CD14-positive monocyte (primary cell): ENCODE measurements at regions not wholly inside any gene's neighbourhood (a gene's known extent, or its start where the extent isn't known, plus 50 kb on each side); places are given as distances from the start of the nearest gene placed in this dataset. TPM values are rescaled to one million over a fixed set of nuclear protein-coding genes. Genes with fewer than 3 reads are reported as not detected.

Experiments used
- DNase-seq, 3 donors: peaks; one replicate each; pipeline ENCODE4 v3.0.0-alpha.2; 2011 to 2022
- H2AFZ ChIP-seq: 2 replicates; pipeline ENCODE4 v1.6.0; 2012; ENCODE audit warnings: mild to moderate bottlenecking, low read depth, low read length, inconsistent platforms; ENCODE audit not compliant: insufficient read depth, poor library complexity, severe bottlenecking
- H3K27ac ChIP-seq, 2 donors: 1 replicate in 1 of 2; 2 replicates in 1 of 2; pipeline ENCODE4 v1.5.1; 2012 to 2013; ENCODE audit warnings: low read length in 2 of 2, control low read depth in 1 of 2, inconsistent platforms in 1 of 2, low read depth in 1 of 2, mild to moderate bottlenecking in 1 of 2
- H3K27me3 ChIP-seq, 2 donors: one replicate each; pipeline versions ENCODE4 v1.6.0 to v1.6.1; 2011 to 2013; ENCODE audit warnings: low read length in 2 of 2; ENCODE audit not compliant: control insufficient read depth in 2 of 2, insufficient read depth in 2 of 2
- H3K36me3 ChIP-seq, 2 donors: replicated peaks in 1 of 2; 1 replicate in 1 of 2; 2 replicates in 1 of 2; pipeline versions ENCODE4 v1.5.1 to v1.6.1; 2012 to 2013; ENCODE audit warnings: low read length in 2 of 2, control low read depth in 1 of 2, inconsistent platforms in 1 of 2, mild to moderate bottlenecking in 1 of 2; ENCODE audit not compliant: insufficient read depth in 2 of 2, control insufficient read depth in 1 of 2
- H3K4me1 ChIP-seq, 2 donors: 1 replicate in 1 of 2; 2 replicates in 1 of 2; pipeline versions ENCODE4 v1.5.1 to v1.6.1; 2012 to 2013; ENCODE audit warnings: low read length in 2 of 2, control low read depth in 1 of 2, inconsistent platforms in 1 of 2, mild to moderate bottlenecking in 1 of 2, moderate library complexity in 1 of 2; ENCODE audit not compliant: insufficient read depth in 2 of 2, control insufficient read depth in 1 of 2
- H3K4me2 ChIP-seq: replicated peaks from 2 replicates; pipeline ENCODE3; 2012; ENCODE audit warnings: low read length, moderate library complexity, mild to moderate bottlenecking; ENCODE audit not compliant: poor library complexity, severe bottlenecking; ENCODE audit errors: extremely low read depth
- H3K4me3 ChIP-seq, 3 experiments: fragments of 200-600 bp in 1 of 3; sonication (generic) in 1 of 3; replicated peaks in 1 of 3; 1 replicate in 2 of 3; 2 replicates in 1 of 3; pipeline ENCODE4 v1.5.1; 2011 to 2013; ENCODE audit warnings: low read length in 3 of 3, mild to moderate bottlenecking in 3 of 3, control low read depth in 2 of 3, low read depth in 2 of 3, inconsistent platforms in 1 of 3, moderate library complexity in 1 of 3
- H3K79me2 ChIP-seq: 2 replicates; pipeline ENCODE4 v1.6.0; 2012; ENCODE audit warnings: mild to moderate bottlenecking, control low read depth, inconsistent platforms, low read length, moderate library complexity; ENCODE audit not compliant: insufficient read depth
- H3K9ac ChIP-seq: 2 replicates; pipeline ENCODE4 v1.6.0; 2017; ENCODE audit warnings: low read length, mild to moderate bottlenecking; ENCODE audit not compliant: insufficient read depth, poor library complexity, severe bottlenecking
- H3K9me3 ChIP-seq, 2 donors: replicated peaks in 1 of 2; 1 replicate in 1 of 2; 2 replicates in 1 of 2; pipeline versions ENCODE4 v1.5.1 to v1.6.1; 2012 to 2013; ENCODE audit warnings: low read length in 2 of 2, control low read depth in 1 of 2; ENCODE audit not compliant: control insufficient read depth in 1 of 2, insufficient read depth in 1 of 2
- H4K20me1 ChIP-seq: 2 replicates; pipeline ENCODE4 v1.6.0; 2012; ENCODE audit warnings: mild to moderate bottlenecking, low read length, control low read depth, moderate library complexity; ENCODE audit not compliant: insufficient read depth
- H3K27ac Mint-ChIP-seq, 7 donors: one replicate each; pipeline ENCODE4 v1.8.0; 2020; ENCODE audit warnings: mild to moderate bottlenecking in 7 of 7, mixed read lengths in 7 of 7, moderate library complexity in 6 of 7, inconsistent platforms in 2 of 7
- H3K27me3 Mint-ChIP-seq, 3 donors: one replicate each; pipeline ENCODE4 v1.8.0; 2021 to 2022; ENCODE audit warnings: low read depth in 3 of 3, mild to moderate bottlenecking in 3 of 3, mixed read lengths in 3 of 3, moderate library complexity in 3 of 3, inconsistent platforms in 1 of 3
- H3K36me3 Mint-ChIP-seq, 2 donors: one replicate each; pipeline ENCODE4 v1.8.0; 2020; ENCODE audit warnings: mixed read lengths in 2 of 2, inconsistent platforms in 1 of 2, mild to moderate bottlenecking in 1 of 2
- H3K4me1 Mint-ChIP-seq: one replicate; pipeline ENCODE4 v1.8.0; 2020; ENCODE audit warnings: mild to moderate bottlenecking, mixed read lengths
- H3K4me3 Mint-ChIP-seq, 2 donors: one replicate each; pipeline ENCODE4 v1.8.0; 2020; ENCODE audit warnings: mild to moderate bottlenecking in 2 of 2, mixed read lengths in 2 of 2, moderate library complexity in 1 of 2
- H3K9me3 Mint-ChIP-seq, 7 donors: one replicate each; pipeline ENCODE4 v1.8.0; 2020 to 2022; ENCODE audit warnings: mixed read lengths in 7 of 7, mild to moderate bottlenecking in 6 of 7, moderate library complexity in 6 of 7, inconsistent platforms in 2 of 7
- CTCF ChIP-seq: fragments of 200-600 bp; IDR thresholded peaks from one replicate; pipeline ENCODE4 v1.8.0; 2022; ENCODE audit warnings: antibody characterized with exemption, mild to moderate bottlenecking
- WGBS: methylation state at CpG from one replicate; pipeline ENCODE4 v1.1.5; 2013; ENCODE audit warnings: missing lambda C conversion rate; ENCODE audit not compliant: insufficient coverage; 5-methylcytosine and 5-hydroxymethylcytosine counted together
- intact Hi-C, 2 donors: fragments of 100-400 bp; cut with micrococcal nuclease; formaldehyde crosslinking; loops; one replicate each; pipeline versions ENCODE4 v1.15.0 to v1.15.1; 2023
- small RNA-seq: library from RNA; depleted of rRNA; stranded (forward); fragments of <200 nt; gene quantifications from one replicate; pipeline ENCODE3, GENCODE V24; 2012; ENCODE audit warnings: low read depth; ENCODE audit not compliant: insufficient read length

DNA sequence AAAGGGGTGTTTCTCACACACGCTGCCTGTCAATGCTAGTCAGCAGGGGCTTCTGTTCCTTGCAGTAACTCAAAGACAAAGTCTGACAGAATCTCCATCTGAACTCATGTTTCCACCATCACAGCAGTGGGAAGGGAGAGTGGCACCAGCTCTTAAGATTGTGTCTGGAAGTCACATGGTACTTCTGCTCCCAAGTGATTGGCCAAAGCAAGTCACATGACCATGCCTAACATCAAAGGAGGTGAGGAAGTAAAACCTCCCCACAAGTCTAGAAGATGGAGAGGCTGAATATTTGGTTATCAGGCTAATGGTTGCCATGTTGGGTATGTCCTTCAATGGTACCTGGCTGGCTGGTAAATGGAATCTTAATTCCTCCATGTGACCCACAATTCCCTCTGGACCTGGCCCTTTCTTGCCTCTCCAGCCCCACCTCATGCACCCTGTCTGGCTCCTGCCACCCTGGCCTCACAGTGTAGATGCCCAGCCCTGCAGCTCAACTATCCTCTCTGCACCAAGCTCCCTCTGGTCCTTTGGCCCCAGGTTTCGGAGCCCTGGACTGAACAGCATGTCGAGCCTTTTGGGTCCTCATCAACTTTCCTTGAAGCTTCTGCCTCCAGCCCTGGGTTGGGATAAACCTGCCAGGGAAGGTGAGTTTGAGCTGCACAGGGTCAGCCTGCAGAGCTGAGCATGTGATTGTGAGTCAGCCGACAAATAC, 51.0 kb upstream of the PMEPA1 start:
- H3K4me1 Mint-ChIP-seq, result no peaks in the 10 kb centered on the region
- Histone ChIP-seq H3K9me3 (peaks cover 4 to 6% of the 10 kb centered on the region in 2 donors), H3K27ac (no peak overlapping the region), H3K4me1 (no peaks in the 10 kb centered on the region), H3K4me3 (no peak overlapping the region), H4K20me1 (no peaks in the 10 kb centered on the region), H2AFZ (no peak overlapping the region), H3K9ac (no peak overlapping the region), H3K4me2 (no peak overlapping the region), H3K27me3 (no peaks in the 10 kb centered on the region), H3K79me2 (no peaks in the 10 kb centered on the region), H3K36me3 (no peaks in the 10 kb centered on the region)
- WGBS, result 100% methylated on average over 2 of the region's 4 CpGs
- intact Hi-C loops, result no loop called here
- no peak overlapping the region for H3K27ac Mint-ChIP-seq
- no peaks in the 10 kb centered on the region for H3K36me3 Mint-ChIP-seq
- H3K4me3 Mint-ChIP-seq, result no peak overlapping the region
- TF ChIP-seq CTCF, result no peak
- H3K27me3 Mint-ChIP-seq, result peaks cover 0 to 4% (median 2%) of the 10 kb centered on the region in 3 donors
- H3K9me3 Mint-ChIP-seq, result peaks cover 0 to 12% (median 9%) of the 10 kb centered on the region in 7 donors
- DNase-seq, result no peak

GRCh38 chr20:57759724-57760123, 49.9 kb upstream of the PMEPA1 start:
- DNase-seq, result no peak
- H3K9ac ChIP-seq, result no peak overlapping the region
- H3K79me2 ChIP-seq, result no peaks in the 10 kb centered on the region
- WGBS, result 96% methylated on average over 3 of the region's 4 CpGs
- no peak for TF ChIP-seq CTCF
- Mint-ChIP-seq H3K36me3 (no peaks in the 10 kb centered on the region), H3K27ac (no peak overlapping the region), H3K27me3 (peaks cover 0 to 4% (median 2%) of the 10 kb centered on the region in 3 donors), H3K9me3 (peaks cover 0 to 12% (median 9%) of the 10 kb centered on the region in 7 donors), H3K4me3 (no peak overlapping the region), H3K4me1 (no peaks in the 10 kb centered on the region)
- no peaks in the 10 kb centered on the region for H3K36me3 ChIP-seq
- H3K9me3 ChIP-seq, result peaks cover 4 to 5% of the 10 kb centered on the region in 2 donors
- no peak overlapping the region for H3K27ac ChIP-seq
- no peaks in the 10 kb centered on the region for H3K4me1 ChIP-seq
- H4K20me1 ChIP-seq, result no peaks in the 10 kb centered on the region
- H3K27me3 ChIP-seq, result no peaks in the 10 kb centered on the region
- intact Hi-C loops, result no loop called here
- H3K4me2 ChIP-seq, result no peak overlapping the region
- no peak overlapping the region for H2AFZ ChIP-seq
- H3K4me3 ChIP-seq, result no peak overlapping the region

Small RNA genes lying in the stretch of these regions (small RNA-seq; reads per million reads assigned to genes)
- gene MIR4532, result not detected
